GM19397 (cell line): ENCODE measurements at regions not wholly inside any gene's neighbourhood (a gene's known extent, or its start where the extent isn't known, plus 50 kb on each side); places are given as distances from the start of the nearest gene placed in this dataset.
"Not testable (repeated sequence)": the region's sequence is repeated elsewhere in the genome, so short reads cannot be mapped to it uniquely, and the experiment has no call there.

ENCODE experiments used
- ATAC-seq: cut with Tn5 transposase; IDR thresholded peaks from one replicate; pipeline ENCODE4 v1.9.1; 2021; ENCODE audit warnings: mild to moderate bottlenecking, moderate library complexity; ENCODE audit not compliant: unreplicated experiment

GRCh38 chr1:232364654-232365382 is 265.1 kb downstream of the SIPA1L2 start:
- ATAC-seq = no peak

- no peak for ATAC-seq
Observed at GRCh38 chr1:232363008-232363407, 266.9 kb downstream of the SIPA1L2 start.

GRCh38 chr1:232357416-232357815 is 272.5 kb downstream of the SIPA1L2 start:
- no peak for ATAC-seq

- no peak for ATAC-seq
Observed at GRCh38 chr1:232355162-232356006, 274.5 kb downstream of the SIPA1L2 start.

GRCh38 chr1:232353001-232353400 is 276.9 kb downstream of the SIPA1L2 start:
- ATAC-seq = no peak

GRCh38 chr1:232352366-232352765 is 277.6 kb downstream of the SIPA1L2 start:
- ATAC-seq = no peak

GRCh38 chr1:232351335-232351734 is 278.6 kb downstream of the SIPA1L2 start:
- no peak for ATAC-seq

- no peak for ATAC-seq
Observed at GRCh38 chr1:232346844-232347243, 283.1 kb downstream of the SIPA1L2 start.

GRCh38 chr1:232344791-232345399 is 285.0 kb downstream of the SIPA1L2 start:
- ATAC-seq = no peak

GRCh38 chr1:232344186-232344585 is 285.7 kb downstream of the SIPA1L2 start:
- ATAC-seq = not testable (repeated sequence)

GRCh38 chr1:232340446-232340845 is 289.5 kb downstream of the SIPA1L2 start:
- ATAC-seq = no peak

- no peak for ATAC-seq
Observed at GRCh38 chr1:232339073-232339472, 290.9 kb downstream of the SIPA1L2 start.

GRCh38 chr1:232335741-232336293 is 294.1 kb downstream of the SIPA1L2 start:
- ATAC-seq = no peak

- no peak for ATAC-seq
Observed at GRCh38 chr1:232335261-232335660, 294.7 kb downstream of the SIPA1L2 start.

GRCh38 chr1:232334811-232335210 is 295.1 kb downstream of the SIPA1L2 start:
- no peak for ATAC-seq

GRCh38 chr1:232334246-232334645 is 295.7 kb downstream of the SIPA1L2 start:
- ATAC-seq = no peak

- ATAC-seq = no peak
Observed at GRCh38 chr1:232333419-232333767, 296.5 kb downstream of the SIPA1L2 start.

- not testable (repeated sequence) for ATAC-seq
Observed at GRCh38 chr1:232332710-232333418, 297.1 kb downstream of the SIPA1L2 start.

GRCh38 chr1:232329103-232329813 is 300.7 kb downstream of the SIPA1L2 start:
- no peak for ATAC-seq

- ATAC-seq = no peak
Observed at GRCh38 chr1:232328486-232329102, 301.3 kb downstream of the SIPA1L2 start.
